Ovary (tissue), 3 donors: ENCODE measurements at regions not wholly inside any gene's neighbourhood (a gene's known extent, or its start where the extent isn't known, plus 50 kb on each side); places are given as distances from the start of the nearest gene placed in this dataset.

Source experiments
- POLR2A ChIP-seq: fragments of 450-650 bp; IDR thresholded peaks from one replicate; pipeline ENCODE4 v1.6.1; 2017; ENCODE audit warnings: antibody characterized with exemption, mild to moderate bottlenecking, moderate library complexity
- TF ChIP-seq, protein P1 (sequence below), 3 donors: fragments of 450-650 bp in 2 of 3; fragments of 200-600 bp in 1 of 3; IDR thresholded peaks; one replicate each; pipeline versions ENCODE4 v1.5.1 to v1.8.0; 2016 to 2022; ENCODE audit warnings: antibody characterized with exemption in 3 of 3, mild to moderate bottlenecking in 1 of 3
- donor health status: DM: no; HTN: no; CAD: no.

DNA sequence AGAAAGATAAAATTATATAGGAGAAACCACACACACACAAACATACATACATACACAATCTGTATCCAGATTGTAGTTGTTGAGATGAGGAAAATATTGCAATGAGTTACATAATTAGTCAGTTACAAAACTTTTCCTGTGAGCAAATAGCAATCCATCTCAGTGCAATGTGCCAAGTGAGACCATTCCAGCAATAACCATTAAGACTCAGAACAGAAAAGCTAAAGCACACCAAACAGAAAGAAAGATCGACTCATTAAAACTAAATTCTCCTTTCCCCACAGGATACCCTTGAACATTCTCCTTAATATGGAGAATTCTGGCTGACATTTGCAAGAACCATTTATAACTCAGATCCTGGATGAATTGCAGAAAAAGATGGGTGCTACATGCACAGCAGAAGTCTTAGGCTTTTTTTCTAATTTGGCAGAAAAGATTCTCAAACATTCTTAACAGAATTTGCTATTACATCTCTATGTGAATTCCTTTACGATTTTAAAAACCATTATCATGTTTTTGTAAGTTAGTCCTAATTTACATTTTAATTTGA is 1341.2 kb upstream of the SPRY2 start:
- TF ChIP-seq, protein P1, sequence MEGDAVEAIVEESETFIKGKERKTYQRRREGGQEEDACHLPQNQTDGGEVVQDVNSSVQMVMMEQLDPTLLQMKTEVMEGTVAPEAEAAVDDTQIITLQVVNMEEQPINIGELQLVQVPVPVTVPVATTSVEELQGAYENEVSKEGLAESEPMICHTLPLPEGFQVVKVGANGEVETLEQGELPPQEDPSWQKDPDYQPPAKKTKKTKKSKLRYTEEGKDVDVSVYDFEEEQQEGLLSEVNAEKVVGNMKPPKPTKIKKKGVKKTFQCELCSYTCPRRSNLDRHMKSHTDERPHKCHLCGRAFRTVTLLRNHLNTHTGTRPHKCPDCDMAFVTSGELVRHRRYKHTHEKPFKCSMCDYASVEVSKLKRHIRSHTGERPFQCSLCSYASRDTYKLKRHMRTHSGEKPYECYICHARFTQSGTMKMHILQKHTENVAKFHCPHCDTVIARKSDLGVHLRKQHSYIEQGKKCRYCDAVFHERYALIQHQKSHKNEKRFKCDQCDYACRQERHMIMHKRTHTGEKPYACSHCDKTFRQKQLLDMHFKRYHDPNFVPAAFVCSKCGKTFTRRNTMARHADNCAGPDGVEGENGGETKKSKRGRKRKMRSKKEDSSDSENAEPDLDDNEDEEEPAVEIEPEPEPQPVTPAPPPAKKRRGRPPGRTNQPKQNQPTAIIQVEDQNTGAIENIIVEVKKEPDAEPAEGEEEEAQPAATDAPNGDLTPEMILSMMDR (IDR thresholded peaks at IDR 0.05): no peak
- no peak for TF ChIP-seq POLR2A
